Stimulated activated CD4-positive, alpha-beta T cell treated with anti-CD3 and anti-CD28 coated beads, Interleukin-12 subunit alpha, Interleukin-12 subunit beta, amount 100 ng/mL, for 4 hours (primary cell): ENCODE measurements at regions not wholly inside any gene's neighbourhood (a gene's known extent, or its start where the extent isn't known, plus 50 kb on each side); places are given as distances from the start of the nearest gene placed in this dataset.

ENCODE experiments used
- DNase-seq: peaks from one replicate; pipeline ENCODE4 v3.0.0-alpha.2; 2020

- DNase-seq, result no peak
Observed at GRCh38 chr2:120985174-120985996, 249.7 kb downstream of the GLI2 start.

- no peak for DNase-seq
Observed at GRCh38 chr2:120985997-120986651, 250.5 kb downstream of the GLI2 start.

- DNase-seq, result no peak
Observed at GRCh38 chr2:120986898-120987650, 251.4 kb downstream of the GLI2 start.

- no peak for DNase-seq
Observed at GRCh38 chr2:120988051-120988699, 252.5 kb downstream of the GLI2 start.

- DNase-seq, result no peak
Observed at GRCh38 chr2:120988700-120989511, 253.2 kb downstream of the GLI2 start.

- no peak for DNase-seq
Observed at GRCh38 chr2:120989512-120990441, 254.1 kb downstream of the GLI2 start.

GRCh38 chr2:120990451-120990871, 254.8 kb downstream of the GLI2 start:
- no peak for DNase-seq

GRCh38 chr2:120991441-120991840, 255.8 kb downstream of the GLI2 start:
- DNase-seq, result no peak

GRCh38 chr2:120992791-120993555, 257.3 kb downstream of the GLI2 start:
- no peak for DNase-seq

GRCh38 chr2:120993661-120994060, 258.0 kb downstream of the GLI2 start:
- DNase-seq, result no peak

GRCh38 chr2:120994301-120994995, 258.8 kb downstream of the GLI2 start:
- DNase-seq, result no peak

- no peak for DNase-seq
Observed at GRCh38 chr2:120995152-120995551, 259.5 kb downstream of the GLI2 start.

- DNase-seq, result no peak
Observed at GRCh38 chr2:120995656-120996190, 260.1 kb downstream of the GLI2 start.

GRCh38 chr2:120999377-121000097, 263.9 kb downstream of the GLI2 start:
- no peak for DNase-seq

GRCh38 chr2:121000804-121001203, 265.1 kb downstream of the GLI2 start:
- DNase-seq, result no peak

- DNase-seq, result no peak
Observed at GRCh38 chr2:121001641-121002040, 266.0 kb downstream of the GLI2 start.

- no peak for DNase-seq
Observed at GRCh38 chr2:121002597-121002996, 266.9 kb downstream of the GLI2 start.

GRCh38 chr2:121003391-121003790, 267.7 kb downstream of the GLI2 start:
- DNase-seq, result no peak

- DNase-seq, result no peak
Observed at GRCh38 chr2:121004359-121004758, 268.7 kb downstream of the GLI2 start.
